ENCODE measurements at regions not wholly inside any gene's neighbourhood (a gene's known extent, or its start where the extent isn't known, plus 50 kb on each side); places are given as distances from the start of the nearest gene placed in this dataset.

DNA sequence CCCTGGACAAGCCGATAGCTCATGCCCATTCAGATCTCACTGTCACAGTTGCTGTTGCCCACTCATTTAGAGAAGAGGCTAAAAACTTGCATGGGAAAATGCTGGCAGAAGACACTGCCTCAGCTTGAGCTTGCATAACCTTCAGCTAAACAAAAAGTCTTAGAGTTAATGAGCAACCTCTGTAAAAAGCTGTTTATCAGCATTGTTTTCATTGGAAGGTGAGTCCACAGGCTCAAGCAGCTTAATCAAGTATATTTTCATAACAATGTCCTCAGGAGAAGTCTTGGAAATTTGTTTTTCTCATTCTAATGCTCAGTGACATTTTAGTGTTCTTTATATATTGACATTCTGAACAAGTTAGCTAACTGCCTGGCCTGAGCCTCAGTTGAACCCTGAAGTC lies 872.9 kb downstream of the TMTC2 start:
- no peak for TF ChIP-seq ZNF8 (CRISPR knock-in tag; IDR thresholded peaks at IDR 0.05)
- no peak for TF ChIP-seq BACH2 (CRISPR knock-in tag; IDR thresholded peaks at IDR 0.05; ENCODE audit: borderline replicate concordance)
- TF ChIP-seq, protein P1, sequence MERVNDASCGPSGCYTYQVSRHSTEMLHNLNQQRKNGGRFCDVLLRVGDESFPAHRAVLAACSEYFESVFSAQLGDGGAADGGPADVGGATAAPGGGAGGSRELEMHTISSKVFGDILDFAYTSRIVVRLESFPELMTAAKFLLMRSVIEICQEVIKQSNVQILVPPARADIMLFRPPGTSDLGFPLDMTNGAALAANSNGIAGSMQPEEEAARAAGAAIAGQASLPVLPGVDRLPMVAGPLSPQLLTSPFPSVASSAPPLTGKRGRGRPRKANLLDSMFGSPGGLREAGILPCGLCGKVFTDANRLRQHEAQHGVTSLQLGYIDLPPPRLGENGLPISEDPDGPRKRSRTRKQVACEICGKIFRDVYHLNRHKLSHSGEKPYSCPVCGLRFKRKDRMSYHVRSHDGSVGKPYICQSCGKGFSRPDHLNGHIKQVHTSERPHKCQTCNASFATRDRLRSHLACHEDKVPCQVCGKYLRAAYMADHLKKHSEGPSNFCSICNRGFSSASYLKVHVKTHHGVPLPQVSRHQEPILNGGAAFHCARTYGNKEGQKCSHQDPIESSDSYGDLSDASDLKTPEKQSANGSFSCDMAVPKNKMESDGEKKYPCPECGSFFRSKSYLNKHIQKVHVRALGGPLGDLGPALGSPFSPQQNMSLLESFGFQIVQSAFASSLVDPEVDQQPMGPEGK (CRISPR knock-in tag; IDR thresholded peaks at IDR 0.05; ENCODE audit: borderline replicate concordance): no peak
- TF ChIP-seq RARB (CRISPR knock-in tag; IDR thresholded peaks at IDR 0.05): no peak
- no peak for TF ChIP-seq TSHZ2 (CRISPR knock-in tag; IDR thresholded peaks at IDR 0.05)
- TF ChIP-seq CSDC2 (CRISPR knock-in tag; IDR thresholded peaks at IDR 0.05): no peak

All from SK-N-SH treated with all-trans-retinoic acid at 6 μM for 48 hours (cell line).